ENCODE measurements at regions not wholly inside any gene's neighbourhood (a gene's known extent, or its start where the extent isn't known, plus 50 kb on each side); places are given as distances from the start of the nearest gene placed in this dataset.

DNA sequence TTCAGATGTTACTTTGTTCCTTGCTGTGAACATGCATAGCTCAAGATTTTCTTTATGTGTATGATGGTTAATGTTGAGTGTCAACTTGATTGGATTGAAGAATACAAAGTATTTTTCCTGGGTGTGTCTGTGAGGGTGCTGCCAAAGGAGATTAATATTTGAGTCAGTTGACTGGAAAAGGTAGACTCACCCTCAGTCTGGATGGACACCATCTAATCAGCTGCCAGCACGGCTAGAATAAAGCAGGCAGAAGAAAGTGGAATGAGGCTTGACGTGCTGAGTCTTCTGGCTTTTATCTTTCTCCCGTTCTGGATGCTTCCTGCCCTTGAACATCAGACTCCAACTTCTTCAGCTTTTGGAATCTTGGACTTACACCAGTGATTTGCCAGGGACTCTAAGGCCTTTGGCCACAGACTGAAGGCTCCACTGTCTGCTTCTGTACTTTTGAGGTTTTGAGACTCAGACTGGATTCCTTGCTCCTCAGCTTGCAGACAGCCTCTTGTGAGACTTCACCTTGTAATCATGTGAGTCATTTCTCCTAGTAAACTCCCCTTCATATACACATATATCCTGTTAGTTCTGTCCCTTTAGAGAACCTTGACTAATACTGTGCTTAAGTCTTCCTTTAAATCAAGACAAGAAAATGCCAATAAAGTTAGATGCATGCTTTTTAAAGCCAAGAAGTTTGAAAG is 626.6 kb downstream of the KCNT2 start:
- TF ChIP-seq, protein P1, sequence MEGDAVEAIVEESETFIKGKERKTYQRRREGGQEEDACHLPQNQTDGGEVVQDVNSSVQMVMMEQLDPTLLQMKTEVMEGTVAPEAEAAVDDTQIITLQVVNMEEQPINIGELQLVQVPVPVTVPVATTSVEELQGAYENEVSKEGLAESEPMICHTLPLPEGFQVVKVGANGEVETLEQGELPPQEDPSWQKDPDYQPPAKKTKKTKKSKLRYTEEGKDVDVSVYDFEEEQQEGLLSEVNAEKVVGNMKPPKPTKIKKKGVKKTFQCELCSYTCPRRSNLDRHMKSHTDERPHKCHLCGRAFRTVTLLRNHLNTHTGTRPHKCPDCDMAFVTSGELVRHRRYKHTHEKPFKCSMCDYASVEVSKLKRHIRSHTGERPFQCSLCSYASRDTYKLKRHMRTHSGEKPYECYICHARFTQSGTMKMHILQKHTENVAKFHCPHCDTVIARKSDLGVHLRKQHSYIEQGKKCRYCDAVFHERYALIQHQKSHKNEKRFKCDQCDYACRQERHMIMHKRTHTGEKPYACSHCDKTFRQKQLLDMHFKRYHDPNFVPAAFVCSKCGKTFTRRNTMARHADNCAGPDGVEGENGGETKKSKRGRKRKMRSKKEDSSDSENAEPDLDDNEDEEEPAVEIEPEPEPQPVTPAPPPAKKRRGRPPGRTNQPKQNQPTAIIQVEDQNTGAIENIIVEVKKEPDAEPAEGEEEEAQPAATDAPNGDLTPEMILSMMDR (conservative IDR thresholded peaks at IDR 0.05; ENCODE audit: control insufficient read depth, insufficient read depth, low read depth, low read length) = no peak
- no peak overlapping the region for H3K4me3 ChIP-seq (ENCODE audit: control insufficient read depth, low read depth, low read length)
- DNase-seq (ENCODE audit: low read depth) = peak; percentile 5

- H3K4me3 ChIP-seq (ENCODE audit: control insufficient read depth, low read depth, low read length) = no peak overlapping the region
- DNase-seq (ENCODE audit: low read depth) = peak; percentile 1
- TF ChIP-seq, protein P1 (conservative IDR thresholded peaks at IDR 0.05; ENCODE audit: control insufficient read depth, insufficient read depth, low read depth, low read length) = no peak
These were observed 628.6 kb downstream of the KCNT2 start for GRCh38 chr1:195979646-195980045.

DNA sequence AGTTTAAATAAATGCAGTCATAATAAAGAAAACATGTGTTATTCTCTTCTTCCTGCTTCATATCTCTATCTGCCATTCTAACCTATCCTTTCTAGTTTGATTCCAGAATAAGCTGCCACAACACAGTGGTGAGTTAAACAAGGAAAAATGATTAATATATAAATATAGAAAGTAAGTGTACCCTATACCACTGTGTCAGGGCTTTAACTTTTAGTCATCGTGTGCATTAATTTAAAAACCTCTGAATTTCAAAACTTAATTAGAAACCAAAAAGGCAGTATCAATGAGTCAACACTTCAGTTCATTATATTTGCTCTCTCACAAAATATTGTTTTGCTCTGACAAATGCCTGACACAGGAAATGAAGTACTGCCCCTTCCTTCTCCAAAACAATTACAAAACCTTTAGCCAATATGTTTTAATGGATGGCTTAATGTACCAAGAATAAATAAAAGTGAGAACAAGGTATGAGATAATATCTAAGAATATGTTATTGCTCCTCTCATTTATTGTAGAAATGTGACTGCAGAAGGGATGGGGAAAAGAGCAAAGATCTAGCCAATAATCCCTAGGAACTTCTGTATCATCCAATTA is 634.8 kb downstream of the KCNT2 start:
- TF ChIP-seq, protein P1 (conservative IDR thresholded peaks at IDR 0.05; ENCODE audit: control insufficient read depth, insufficient read depth, low read depth, low read length) = no peak
- no peak for DNase-seq (ENCODE audit: low read depth)

GRCh38 chr1:195971589-195971988 is 636.7 kb downstream of the KCNT2 start:
- TF ChIP-seq, protein P1 (conservative IDR thresholded peaks at IDR 0.05; ENCODE audit: control insufficient read depth, insufficient read depth, low read depth, low read length) = no peak
- no peak overlapping the region for H3K4me3 ChIP-seq (ENCODE audit: control insufficient read depth, low read depth, low read length)
- no peak for DNase-seq (ENCODE audit: low read depth)

More for the DNA sequence above, 634.8 kb downstream of the KCNT2 start:
- no peak overlapping the region for H3K4me3 ChIP-seq (ENCODE audit: control insufficient read depth, low read depth, low read length)

DNA sequence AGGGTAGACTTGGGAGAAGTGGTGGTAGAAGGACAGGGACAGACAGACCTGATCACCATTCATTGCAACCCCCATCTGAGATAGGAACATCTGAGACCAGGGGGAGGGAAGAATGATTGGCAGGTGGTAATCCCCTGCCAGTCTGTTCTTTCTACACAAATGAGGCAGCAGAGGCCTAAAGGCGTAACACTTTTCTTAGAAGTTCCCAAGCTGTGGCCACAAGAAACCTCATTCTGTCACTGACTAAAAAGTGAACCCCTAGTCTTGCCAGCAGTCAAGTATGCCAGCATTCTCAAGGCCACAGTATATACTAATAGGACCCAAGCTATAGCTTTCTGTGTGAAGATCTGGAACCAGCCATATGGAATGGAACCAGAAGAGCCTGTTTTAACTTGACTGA is 638.0 kb downstream of the KCNT2 start:
- TF ChIP-seq, protein P1 (conservative IDR thresholded peaks at IDR 0.05; ENCODE audit: control insufficient read depth, insufficient read depth, low read depth, low read length) = no peak
- DNase-seq (ENCODE audit: low read depth) = no peak

DNA sequence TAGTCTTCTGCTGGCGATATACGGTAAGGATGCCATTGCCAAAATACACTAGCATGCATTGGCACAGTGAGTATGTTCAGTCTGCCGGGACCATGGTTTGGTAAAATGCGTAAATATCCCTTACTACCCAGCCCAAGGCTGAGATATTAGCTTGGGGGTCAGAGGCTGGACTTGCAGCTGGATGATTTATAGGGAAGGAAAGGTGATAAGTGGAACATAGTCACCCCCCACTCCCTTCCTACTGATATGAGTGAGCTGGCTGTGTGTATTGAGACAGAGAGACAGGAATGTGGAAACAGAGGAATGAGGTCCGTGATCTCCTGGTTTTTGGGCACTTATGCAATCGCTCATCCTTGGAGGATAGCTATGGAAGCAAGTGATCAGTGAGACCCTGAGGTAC is 642.8 kb downstream of the KCNT2 start:
- DNase-seq (ENCODE audit: low read depth) = no peak
- no peak overlapping the region for H3K4me3 ChIP-seq (ENCODE audit: control insufficient read depth, low read depth, low read length)
- TF ChIP-seq, protein P1 (conservative IDR thresholded peaks at IDR 0.05; ENCODE audit: control insufficient read depth, insufficient read depth, low read depth, low read length) = no peak

More for the DNA sequence above, 638.0 kb downstream of the KCNT2 start:
- no peak overlapping the region for H3K4me3 ChIP-seq (ENCODE audit: control insufficient read depth, low read depth, low read length)
